Fibroblast of the aortic adventitia (primary cell): ENCODE measurements at regions not wholly inside any gene's neighbourhood (a gene's known extent, or its start where the extent isn't known, plus 50 kb on each side); places are given as distances from the start of the nearest gene placed in this dataset.

ENCODE experiments used
- DNase-seq: peaks from one replicate; pipeline ENCODE4 v3.0.0-alpha.2; 2010; ENCODE audit warnings: low read depth
- H3K4me3 ChIP-seq: 2 replicates; pipeline ENCODE4 v1.5.1; 2011; ENCODE audit warnings: low read depth, mild to moderate bottlenecking, control low read depth, low read length, moderate library complexity
- TF ChIP-seq, protein P1 (sequence below): IDR thresholded peaks from 2 replicates; pipeline ENCODE4 v1.5.1; 2011; ENCODE audit warnings: mild to moderate bottlenecking, low read length, control low read depth, inconsistent platforms; ENCODE audit not compliant: insufficient read depth

DNA sequence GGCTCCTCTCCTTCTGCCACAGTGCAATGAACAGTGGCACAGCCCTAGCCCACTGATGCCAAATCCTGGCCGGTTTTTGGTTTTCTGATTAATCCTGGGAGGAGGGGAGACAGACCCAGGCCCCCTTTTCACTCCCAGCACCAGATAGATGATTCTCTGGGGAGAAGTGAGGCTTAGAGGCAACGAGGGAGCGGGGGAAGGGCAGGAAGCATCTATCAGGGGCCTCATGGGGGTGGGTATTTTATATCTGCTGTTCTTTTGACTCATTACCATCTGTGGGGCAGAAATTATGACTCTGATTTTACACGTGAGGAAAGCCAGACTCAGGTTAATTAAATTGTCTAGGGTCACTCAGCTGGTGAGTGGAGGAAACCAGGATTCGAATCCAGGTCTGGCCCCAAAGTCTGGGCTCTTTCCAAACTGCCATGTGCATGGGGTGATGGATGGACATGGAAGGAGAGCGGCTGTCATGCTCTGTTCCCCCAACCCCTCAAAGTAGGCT is 79.4 kb downstream of the MRM1 start:
- TF ChIP-seq, protein P1, sequence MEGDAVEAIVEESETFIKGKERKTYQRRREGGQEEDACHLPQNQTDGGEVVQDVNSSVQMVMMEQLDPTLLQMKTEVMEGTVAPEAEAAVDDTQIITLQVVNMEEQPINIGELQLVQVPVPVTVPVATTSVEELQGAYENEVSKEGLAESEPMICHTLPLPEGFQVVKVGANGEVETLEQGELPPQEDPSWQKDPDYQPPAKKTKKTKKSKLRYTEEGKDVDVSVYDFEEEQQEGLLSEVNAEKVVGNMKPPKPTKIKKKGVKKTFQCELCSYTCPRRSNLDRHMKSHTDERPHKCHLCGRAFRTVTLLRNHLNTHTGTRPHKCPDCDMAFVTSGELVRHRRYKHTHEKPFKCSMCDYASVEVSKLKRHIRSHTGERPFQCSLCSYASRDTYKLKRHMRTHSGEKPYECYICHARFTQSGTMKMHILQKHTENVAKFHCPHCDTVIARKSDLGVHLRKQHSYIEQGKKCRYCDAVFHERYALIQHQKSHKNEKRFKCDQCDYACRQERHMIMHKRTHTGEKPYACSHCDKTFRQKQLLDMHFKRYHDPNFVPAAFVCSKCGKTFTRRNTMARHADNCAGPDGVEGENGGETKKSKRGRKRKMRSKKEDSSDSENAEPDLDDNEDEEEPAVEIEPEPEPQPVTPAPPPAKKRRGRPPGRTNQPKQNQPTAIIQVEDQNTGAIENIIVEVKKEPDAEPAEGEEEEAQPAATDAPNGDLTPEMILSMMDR: no peak
- H3K4me3 ChIP-seq: no peak overlapping the region
- no peak for DNase-seq

DNA sequence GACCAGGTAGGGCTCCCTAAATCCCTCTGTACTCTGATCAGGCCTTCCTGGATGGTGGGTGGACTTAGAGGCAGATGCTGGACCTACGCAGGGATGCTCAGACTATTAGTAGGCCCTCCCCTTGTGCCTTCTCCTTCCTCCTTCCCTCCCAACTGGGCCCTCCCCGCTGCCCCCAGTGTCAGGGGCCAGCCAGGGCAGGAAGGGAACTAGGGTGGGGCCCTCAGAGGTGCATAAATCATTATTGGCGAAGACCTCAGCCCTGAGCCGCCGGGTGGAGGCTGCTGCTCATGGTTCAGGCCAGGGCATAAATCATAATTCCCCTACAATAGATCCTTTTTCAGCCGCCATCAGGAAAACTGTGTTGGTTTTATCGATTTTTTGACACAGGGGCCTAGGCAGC is 81.4 kb downstream of the MRM1 start:
- TF ChIP-seq, protein P1: no peak
- H3K4me3 ChIP-seq: no peak overlapping the region
- no peak for DNase-seq

DNA sequence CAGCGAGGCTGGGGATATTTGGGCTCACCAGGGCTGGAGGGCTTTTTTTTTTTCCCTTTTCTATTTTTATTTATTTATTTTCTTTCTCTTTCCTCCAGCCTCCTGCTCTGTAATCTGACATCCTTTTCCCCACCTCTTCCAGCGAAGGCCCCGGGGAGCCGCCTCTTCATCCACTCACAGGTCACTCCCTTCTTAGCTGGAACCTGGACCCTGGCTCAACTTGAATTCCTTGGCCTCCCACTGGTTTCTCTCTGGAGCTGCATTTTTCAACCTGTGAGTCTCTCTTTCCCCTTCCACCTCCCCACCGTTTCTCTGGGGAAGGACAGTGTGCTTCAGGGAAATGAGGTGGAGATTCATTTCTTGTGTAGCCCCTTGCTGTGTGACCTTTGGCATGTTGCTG is 82.0 kb downstream of the MRM1 start:
- no peak overlapping the region for H3K4me3 ChIP-seq
- no peak for DNase-seq
- TF ChIP-seq, protein P1: no peak

DNA sequence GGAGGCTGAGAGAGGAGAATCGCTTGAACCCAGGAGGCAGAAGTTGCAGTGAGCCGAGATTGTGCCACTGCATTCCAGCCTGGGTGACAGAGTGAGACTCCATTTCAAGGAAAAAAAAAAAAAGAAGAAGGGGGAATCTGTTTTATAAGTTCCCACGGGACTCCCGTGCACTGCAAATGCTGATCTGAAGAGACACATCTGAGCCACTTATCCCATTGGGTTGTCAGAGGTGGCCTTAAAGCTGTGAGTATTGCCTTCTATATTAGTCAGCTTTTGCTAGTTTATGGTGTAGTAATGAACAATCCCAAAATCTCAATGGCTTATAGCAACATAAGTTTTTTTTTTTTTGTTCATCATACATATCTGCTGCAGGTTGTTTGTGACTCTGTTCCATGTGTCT is 82.8 kb downstream of the MRM1 start:
- DNase-seq: no peak
- no peak overlapping the region for H3K4me3 ChIP-seq
- TF ChIP-seq, protein P1: no peak

DNA sequence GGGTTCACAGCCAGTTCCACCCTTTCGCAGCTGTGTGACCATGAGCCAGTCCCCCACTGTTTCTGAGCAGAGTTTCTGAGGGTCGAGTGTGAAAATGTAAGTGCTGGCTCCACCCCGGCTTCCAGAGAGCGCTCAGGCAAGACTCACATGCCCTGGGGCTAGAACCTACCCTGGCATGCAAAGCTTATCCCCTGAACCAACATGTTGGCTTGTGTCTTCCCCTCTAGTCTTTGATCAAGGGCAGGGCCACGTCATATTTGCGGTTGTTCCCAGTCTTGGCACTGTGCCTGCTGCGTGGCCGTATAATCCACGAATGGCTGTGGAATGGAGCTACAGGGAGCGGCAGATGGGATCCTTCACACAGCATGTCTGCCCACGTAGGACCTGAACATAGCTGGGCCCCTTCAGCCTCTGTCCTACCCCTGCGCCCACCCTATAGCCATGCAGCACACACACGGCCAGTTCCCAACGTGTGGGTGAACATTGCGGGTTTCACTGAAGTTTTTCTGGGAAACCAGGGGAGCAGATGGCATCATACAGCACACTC is 84.8 kb downstream of the MRM1 start:
- TF ChIP-seq, protein P1: no peak
- DNase-seq: no peak
- H3K4me3 ChIP-seq: no peak overlapping the region

DNA sequence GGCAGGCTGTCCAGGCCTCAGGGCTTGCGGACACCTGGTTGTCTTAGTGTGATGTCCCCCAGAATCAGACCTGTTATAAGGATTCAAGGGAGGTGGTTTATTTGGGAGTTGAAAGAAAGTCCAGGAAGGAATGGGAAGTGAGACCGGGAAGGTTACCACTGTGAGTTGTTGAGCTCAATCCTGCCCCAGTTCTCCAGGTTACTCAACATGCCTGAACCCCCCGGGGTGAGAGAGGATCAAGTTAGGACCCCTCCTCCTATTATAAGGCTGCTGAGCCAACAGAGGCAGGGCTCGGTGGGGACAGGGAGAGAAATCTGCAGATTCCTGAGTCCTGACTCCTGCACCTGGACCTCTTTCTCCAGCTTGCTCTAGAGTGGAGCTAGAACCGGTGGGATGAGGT is 86.4 kb downstream of the MRM1 start:
- no peak overlapping the region for H3K4me3 ChIP-seq
- TF ChIP-seq, protein P1: no peak
- no peak for DNase-seq

DNA sequence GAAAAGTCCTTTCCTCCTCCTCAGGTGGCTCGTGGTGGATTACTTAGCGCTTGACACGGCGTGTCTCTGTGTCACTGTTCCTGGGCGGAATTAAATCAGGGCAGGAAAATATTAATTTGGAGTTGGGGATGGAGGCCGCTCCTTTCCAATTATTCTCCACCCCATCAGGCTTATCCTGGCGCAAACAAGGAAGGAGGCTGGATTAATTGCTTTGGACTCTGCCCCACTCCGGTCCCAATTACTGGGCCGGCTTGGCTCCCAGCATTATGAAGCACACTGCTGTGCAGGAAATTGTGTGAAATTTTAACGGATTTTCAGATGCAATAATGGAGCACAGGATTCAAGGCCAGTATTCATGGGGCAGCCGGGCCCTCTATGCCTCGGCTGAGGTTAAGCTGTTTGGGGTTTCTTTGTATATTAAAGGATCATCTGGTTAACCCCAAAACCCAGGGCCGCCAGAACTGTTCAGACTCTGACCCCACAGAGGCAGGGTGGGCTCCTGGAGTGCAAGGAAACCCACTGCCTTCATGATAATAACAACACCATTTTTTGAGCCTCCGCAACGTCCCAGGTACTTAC is 87.8 kb downstream of the MRM1 start:
- no peak for DNase-seq
- TF ChIP-seq, protein P1: no peak
- no peak overlapping the region for H3K4me3 ChIP-seq
